ENCODE measurements at regions not wholly inside any gene's neighbourhood (a gene's known extent, or its start where the extent isn't known, plus 50 kb on each side); places are given as distances from the start of the nearest gene placed in this dataset.

DNA sequence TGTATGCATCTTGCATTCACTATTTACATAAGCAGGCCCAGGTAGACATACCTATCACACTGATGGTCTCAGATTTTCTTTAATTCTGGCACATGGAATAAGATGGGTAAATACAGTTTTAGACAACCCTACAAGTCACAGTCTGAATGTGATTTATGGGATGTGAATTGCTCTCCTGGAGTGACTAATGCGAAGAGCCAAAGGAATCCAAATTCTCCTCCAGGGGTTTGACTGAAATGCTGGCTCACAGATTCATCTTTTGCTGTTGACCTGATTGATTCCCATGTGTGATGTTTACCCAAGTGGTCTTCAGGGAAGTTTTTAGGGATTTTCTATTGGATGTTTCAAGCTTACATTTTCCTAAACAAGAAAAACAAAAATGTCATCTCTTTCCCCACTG lies 277.9 kb upstream of the MON1B start:
- no peak for DNase-seq

DNA sequence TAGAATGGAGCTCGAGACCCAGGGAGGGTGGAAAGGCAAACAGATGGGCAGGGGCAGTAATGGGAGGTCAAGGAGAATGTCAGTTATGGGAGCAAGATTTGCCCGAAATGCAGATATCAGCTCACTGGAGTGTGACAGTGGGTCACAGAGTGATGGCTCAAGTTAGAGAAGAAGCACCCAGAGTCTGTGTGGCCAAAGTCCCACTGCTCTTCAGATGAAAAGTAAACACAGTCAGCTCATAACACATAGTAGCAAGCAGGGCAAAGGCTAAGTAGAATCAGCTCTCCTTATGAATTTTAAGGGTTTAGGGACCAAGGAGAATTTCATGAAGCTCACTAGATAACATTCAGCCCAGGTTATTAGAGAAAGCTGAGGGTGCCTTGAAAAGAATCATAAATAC lies 264.9 kb upstream of the MON1B start:
- no peak for DNase-seq

DNA sequence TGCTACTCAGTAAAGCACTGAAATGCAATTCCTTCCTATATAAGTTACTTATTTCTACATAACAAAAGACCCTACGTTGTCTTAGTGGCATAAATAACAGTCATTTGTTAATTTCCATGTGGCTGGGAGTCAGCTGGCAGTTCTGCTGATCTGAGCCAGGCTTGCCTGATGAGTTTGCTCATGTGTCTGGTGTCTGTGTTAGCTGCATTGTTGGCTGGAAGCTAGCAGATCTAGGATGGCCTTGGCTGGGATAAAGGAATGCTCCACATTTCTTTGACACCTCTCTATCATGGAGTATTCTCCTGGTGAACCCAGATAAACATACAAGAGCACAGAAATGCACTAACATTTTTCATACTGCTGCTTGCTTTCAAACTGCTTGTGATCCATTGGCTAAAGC lies 264.4 kb upstream of the MON1B start:
- no peak for DNase-seq

DNA sequence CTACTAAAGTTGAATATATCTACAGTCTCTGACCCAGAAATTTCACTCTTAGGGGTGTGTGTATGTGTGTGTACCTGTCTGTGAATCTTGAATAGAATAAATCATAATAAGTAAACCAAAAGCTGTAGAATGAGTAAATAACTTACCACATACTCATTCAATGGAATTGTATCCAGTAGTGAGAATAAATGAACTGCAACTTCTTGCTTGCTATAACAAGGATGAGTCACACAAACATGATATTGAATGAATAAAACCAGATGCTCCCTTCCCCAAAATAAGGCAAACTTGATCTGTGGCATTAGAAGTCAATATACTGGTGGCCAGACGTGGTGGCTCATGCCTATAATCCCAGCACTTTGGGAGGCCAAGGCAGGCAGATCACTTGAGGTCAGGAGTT lies 259.8 kb upstream of the MON1B start:
- no peak for DNase-seq

DNA sequence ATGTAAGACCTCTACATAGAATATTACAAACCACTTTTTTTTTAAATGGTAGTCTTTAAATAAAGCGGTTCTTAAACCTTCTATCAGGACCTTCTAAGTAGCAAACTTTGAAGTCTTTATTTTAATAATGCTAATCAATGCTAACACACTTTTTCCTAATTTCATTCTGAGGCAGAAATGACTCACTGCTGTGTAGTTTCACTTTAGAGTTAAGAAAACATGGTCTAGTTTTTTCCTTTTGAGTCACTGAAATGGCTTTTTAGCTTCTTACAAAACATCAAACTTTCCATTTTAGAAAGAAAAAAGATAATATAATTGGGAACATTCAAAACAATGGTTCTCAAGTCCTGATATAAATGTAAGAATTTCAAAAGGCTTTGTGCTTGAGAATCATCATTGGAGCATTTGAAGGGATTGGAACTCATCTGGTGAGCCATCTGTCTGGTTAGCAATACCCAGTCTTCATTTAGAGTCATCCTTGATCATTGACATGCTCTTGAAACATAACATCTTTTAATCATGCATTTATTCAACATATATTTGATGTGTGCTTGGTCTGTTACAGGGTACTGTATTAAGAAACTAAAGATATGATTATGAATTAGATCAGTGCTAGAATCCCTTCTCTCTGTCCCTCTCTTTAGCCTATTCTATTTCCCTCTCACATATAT lies 258.3 kb upstream of the MON1B start:
- no peak for DNase-seq

DNA sequence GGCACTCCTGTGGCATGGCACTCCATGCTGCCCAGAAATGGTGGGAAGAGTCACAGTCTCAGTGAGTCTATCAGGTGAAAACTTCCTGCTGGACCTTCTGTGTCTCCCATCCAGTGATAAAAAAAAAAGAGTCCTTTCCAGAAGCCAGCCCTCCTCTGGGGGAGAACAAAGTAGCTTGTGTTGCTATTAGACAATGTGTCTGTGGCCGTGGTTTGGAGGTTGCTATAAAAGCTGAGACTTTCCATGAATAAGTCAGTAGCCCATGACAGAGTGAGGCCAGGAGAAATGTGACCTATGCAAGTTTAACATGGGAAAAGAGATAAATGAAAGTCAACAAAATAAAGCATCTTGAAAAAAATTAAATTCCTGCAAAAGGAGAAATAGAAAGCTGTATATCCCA lies 250.7 kb upstream of the MON1B start:
- DNase-seq: no peak

DNA sequence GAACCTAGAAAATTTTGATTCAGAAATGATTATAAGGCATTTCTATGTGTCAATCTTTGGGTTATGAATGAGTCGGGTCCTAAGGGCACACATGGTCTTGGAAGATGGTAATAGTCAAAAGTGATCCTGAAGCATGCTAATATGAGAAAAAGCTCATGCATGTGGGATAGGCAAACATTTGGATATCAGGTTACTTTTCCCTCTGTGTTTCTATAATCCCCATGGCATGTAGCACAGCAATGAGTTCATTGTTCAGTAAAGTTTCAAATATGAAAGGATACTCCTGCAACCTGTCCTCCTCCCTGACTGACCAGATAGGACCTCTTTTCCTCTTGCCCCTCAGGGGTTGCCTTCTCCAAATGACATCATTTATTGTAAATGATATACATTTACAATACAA lies 249.9 kb upstream of the MON1B start:
- no peak for DNase-seq

DNA sequence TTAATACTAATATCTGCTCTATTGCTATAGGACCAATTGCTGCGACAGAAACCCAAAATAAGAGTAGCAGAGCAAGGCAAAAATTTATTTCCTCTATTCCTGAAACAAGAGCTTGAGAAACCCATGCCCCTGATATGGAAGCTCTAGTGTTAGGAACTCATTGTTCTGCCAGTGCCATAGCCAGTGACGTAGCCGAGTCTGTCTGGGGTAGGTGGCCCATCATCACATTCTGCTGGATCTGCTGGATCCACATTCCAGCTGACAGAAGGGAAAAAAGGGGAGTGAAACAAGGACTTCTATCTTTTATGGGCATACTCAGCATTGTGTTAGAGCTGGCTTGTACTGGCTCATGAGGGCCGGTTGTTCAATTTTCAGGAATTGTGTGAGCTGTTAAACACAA lies 248.9 kb upstream of the MON1B start:
- no peak for DNase-seq

DNA sequence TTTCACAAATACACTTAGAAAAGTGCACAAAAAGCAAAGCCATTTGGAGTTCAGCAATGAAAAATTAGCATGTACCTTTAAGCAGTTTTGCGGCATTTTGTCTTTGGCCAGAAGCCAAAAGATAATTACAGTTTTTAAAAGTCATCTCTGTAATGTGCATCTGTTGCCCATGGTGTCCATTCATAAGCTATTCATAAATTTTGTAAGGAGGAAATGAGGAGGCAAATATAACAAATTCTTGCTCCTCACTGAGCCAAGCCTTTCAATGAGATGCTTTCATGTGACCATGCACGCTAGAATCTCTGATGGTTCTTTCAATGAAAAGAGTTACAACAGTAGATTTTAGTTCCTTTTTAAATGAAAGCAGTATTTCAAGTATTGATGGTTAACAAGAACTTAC lies 247.1 kb upstream of the MON1B start:
- DNase-seq: no peak

DNA sequence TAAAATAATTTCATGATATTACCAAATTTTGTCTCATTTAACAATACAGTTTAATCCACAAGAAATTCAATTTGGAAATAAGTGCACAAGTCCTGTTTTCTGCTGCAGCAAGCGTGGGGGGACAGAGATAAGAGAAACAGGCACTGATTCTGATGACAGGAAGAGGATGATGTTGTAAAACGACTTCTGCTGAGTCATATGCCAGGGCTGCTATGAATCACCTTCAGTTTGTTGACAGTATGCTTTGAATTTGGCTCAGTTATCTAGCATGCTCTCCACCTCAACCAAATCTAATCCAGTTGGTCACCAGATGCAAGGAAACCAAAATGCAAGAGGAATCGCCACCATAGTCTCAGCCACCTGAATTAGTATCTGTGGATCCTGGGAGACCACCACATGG lies 244.1 kb upstream of the MON1B start:
- DNase-seq: no peak

DNA sequence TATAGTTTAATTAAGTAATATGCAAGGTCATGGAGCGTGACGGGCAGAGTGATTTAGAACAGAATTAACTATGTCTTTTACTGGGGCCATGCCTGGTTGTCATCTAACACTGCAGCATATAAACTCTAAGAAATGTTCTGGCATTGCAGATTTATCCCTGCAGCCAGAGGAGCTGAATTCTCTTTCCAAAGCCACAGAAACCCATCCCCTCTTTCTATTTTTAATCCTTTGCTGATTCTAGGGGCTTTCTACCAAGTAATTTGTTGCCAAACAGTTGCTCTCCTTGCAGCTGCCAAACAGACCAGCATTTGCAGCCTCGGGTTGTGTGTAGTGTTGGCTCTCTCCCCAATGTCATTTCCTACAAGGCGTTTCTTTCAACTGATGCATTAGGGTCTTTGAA lies 243.2 kb upstream of the MON1B start:
- DNase-seq: no peak

DNA sequence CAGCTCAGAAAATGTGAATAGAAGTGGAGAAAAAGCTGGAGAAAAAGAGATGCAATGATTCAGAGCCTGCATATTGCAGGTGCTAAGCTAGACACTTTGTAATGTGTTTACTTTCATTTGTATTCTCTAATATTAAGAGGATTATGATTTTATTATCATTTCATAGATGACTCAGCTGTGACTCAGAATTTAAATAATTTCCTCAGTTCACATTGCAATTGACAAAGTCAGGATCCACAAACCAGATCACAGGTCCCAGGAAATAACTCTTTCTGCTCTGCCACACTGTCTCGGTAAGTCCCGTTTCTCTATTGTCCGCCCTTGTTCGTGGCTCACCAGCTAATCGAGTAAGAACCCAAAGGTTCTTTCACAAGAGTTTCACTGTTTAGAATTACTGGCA lies 235.4 kb upstream of the MON1B start:
- DNase-seq: no peak

DNA sequence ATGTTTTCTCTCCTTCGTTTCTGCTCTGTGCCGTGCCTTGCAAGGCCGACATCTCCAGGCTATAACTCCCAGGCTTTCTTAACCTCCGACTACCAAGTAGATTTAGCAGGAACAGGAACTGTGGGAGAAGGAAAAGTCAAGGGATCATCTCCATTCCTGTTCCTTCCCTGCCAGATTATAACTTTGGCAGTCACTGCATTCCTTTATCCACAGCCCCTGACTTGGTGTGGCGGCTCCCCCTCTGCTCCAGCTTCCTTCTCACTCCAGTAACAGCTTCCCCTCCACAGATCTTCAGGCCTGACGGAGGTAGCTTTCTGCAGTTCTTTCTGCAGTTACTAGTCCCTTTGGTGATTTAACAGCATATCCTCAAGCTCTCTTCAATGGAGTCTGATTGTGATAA lies 234.6 kb upstream of the MON1B start:
- DNase-seq: no peak

DNA sequence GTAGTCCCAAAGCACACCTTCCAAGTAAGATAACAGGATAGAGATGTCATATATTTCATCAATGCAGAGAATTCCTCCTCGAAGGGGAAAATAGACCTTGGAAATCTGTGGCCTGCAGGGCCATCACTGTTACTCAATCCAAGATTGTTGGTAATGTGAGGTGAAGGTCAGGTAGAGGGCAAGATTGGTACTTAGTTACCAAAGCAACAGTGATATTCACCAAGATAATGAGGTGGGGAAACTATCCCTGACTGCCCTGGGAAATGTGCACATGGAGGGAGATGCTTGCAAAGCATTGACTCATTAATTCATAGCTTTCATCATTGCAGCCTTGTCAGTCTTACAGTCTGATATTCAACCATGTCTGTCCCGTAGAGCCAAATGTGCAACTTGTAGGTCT lies 234.1 kb upstream of the MON1B start:
- DNase-seq: no peak

DNA sequence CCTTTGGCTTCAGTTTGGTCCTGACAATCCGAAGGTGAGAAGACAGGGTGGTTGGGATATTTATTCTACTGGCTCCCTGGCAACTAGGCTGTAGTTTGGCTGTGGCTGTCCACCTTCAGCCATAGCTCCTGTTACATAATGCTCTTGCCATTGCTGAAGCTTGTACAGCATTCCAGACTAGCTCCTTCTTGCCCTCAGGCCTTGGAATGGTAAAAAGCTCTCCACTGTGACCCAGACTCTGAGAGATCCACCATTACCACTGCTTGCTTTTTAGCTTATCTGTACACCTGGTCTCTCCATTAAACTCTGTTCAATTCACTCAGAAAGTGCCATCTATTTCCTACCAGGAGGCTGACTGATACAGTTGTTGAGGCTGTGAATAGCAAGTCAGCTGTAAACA lies 231.8 kb upstream of the MON1B start:
- DNase-seq: no peak

DNA sequence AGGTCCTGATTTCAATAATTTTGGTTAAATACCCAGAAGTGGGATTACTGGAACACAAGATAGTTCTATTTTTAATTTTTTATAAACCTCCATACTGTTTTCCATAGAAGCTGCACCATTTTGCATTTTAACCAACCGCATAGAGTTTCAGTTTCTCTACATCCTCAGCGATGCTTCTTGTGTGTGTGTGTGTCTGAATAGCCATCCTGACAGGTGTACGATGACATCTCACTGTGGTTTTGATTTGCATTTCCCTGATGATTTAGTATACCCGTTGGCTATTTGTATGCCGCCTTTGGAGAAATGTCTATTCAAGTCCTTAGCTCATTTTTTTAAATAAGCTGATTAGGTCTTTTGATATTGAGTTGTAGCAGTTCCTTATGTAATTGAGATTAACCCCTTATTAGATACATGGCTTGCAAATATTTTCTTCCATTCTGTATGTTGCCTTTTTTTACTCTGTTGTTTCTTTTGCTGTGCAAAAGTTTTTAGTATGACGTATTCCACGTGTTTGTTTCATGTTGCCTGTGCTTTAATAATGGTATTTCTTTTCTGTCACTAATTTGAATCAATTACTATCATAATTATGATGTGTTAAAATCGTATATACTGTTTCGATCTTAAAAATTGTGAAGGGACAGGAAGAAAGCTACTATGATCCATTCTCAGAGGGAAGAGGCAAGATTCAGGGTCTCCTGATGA lies 227.2 kb upstream of the MON1B start:
- DNase-seq: no peak

DNA sequence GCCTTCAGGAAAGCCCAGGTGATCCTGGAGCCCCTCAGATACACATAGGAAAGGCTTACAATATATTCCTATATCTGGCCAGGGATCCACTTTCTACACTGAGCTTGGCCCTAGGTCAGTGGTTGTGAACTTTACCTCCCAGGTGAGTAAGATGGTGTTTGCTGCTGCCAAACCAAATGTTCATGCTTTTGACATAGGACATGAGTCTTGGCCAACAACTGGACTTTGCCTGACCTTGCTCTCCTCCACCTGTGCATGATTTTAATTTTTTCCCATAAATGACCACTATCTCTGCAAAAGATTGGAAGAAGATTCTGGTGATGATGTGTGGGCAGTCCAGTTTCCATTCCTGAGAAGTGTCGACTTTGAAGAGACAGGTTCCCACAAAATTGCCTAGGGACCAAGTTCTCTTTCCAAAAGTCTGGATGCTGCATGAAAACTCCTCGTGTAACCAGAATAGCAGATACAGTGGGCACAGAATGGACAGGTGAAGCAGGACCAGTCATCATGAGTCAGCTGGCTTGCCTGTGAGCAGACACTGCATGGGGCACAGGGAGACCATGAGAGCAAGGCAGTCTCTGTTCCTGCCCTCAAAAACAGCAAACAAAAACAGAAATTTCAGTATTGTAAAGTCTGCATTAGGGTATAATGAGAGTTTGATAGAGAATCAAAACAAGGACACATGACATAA lies 226.4 kb upstream of the MON1B start:
- no peak for DNase-seq

DNA sequence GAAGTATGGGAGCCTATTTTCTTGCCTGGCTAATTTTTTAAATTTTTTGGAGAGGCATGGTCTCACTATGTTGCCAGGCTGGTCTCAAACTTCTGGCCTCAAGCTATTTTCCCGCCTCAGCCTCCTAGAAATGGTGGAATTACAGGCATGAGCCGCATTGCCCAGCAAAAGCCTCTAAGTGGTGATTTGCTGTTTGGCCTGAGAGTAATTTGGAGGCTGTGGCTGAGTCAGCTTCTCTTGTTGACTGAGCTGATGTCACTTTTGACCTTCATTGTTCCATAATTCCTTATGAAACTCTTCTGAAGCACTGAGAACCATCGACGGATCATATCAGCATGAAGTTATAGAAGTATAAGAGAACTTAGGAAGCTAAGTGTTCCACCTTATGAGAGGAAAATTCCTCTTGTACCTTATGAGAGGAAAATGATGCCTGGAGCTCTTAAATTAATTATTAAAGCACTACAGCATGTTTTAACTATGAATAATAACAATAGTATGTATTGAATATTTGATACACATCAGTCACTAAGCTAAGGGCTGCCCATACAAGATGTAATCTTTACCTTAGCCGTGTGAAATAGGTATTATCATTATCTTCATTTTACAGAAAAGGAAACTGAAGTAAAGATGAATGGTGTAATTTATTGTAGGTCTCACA lies 220.8 kb upstream of the MON1B start:
- DNase-seq: no peak

DNA sequence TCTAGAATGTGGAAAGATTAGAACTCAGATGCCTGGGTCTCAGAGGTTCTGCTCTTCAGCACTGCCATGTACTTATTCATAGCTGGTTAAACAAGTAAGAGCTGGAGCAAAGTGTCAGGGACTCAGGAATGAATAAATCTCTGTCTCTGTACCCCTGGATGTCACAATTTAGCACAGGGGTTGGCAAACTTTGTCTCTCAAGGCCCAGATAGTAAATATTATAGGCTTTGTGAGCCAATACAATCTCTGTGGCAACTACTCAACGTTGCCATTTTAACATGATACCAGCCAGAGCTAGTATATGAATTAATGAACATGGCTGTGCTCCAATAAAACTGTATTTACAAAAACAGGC lies 220.3 kb upstream of the MON1B start:
- DNase-seq: no peak

DNA sequence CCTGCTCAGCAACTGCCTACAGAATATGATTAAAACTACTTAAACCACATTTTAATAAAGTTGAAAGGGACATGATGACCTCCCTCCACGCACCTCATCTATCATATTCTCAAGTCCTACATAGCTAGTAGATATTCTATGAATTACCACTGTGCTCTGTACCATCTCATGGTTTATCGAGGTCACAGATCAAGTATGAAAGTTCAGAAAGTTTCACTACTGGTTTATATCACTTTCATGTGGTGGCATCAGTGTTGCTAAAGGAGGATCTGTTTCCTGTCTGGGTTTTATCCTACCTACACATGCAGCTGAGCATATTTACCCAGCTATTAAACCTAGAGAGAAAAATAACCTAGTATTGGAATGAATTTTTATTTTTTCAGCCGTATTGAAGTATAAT lies 214.9 kb upstream of the MON1B start:
- no peak for DNase-seq

DNA sequence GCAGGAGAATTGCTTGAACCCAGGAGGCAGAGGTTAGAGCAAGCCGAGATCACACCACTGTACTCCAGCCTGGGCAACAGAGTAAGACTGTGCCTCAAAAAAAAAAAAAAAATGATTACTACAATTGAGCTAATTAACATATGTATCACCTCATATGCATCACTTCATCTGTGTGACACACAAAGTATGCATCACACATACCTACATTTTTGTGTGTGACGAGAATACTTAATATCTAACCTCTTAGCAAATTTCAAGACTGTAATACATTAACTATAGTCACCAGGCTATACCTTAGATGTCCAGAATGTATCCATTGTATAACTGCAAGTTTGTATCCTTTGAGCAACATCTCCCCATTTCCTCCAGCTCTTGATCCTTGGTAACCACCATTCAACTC lies 214.2 kb upstream of the MON1B start:
- no peak for DNase-seq

DNA sequence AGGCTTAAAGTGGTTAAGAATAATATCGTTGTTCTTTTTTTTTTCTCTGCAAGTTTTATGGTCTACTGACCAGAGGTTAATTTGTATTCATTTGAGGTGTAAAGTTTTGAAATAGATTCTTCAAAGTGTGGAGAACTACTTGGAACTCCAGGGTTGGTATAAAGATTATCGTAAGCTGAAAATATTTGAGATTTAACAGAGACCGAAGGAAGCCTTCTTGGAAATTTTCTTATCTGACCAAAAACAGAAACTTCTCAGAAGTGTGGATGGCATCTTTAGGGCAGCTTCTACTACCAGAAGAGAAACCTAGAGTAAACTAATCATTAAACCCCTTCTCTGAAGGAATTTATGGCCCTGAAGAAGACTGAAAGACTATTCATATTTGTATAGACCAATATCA lies 206.8 kb upstream of the MON1B start:
- no peak for DNase-seq

DNA sequence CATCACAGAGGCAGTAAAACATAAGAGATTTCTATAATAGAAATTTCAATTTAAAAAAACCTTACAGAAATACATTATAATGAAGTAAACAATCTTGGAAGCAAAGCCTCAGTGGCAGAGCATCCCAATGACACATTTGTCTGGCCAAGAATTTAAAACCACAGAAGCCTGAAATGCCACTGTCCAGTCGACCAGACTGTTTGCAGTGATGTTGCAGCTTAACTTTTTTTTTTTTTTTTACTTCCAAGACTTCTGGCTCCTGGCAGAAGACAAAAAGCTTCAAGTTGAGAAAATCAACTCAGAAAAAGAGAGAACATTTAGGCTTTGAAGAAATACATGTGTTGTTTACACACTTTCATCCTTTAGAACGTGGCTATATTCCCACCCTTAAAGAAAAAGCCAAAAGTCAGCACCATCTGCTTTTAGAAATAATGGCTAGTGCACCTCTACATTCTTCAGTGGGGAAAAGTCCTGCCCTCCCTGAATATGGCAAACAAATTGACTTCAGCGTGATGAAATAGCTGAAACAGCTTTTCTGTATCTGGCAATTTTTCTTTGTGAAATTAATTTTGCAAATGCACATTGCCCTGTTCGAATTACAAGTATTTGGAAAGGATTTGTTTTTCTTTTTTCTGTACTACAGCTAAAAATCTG lies 205.5 kb upstream of the MON1B start:
- DNase-seq: no peak

DNA sequence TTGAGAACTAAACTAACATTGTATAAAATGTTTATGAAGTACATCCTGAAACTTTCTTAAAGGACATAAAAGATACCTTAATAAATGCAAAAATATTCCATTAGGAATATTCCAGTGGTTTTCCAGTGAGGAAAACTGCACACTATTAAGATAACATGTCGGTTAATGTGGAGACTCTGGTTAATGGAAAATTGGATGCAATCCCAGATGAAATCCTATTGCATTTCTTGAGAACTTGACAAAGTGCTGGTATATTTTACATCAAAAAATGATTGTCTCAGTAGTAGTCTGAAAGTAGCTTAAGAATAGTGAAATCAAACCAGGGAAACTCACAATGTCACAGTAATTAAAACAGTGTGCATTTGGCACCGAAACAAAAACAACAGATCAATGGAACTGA lies 202.5 kb upstream of the MON1B start:
- no peak for DNase-seq

Data from T1000 (cell line).